ENCODE measurements at regions not wholly inside any gene's neighbourhood (a gene's known extent, or its start where the extent isn't known, plus 50 kb on each side); places are given as distances from the start of the nearest gene placed in this dataset.

- POLR2A ChIA-PET = no interaction called here
- Histone ChIP-seq H3K27ac (ENCODE audit: low read depth, low read length) (no peak overlapping the region), H3K27me3 (ENCODE audit: control insufficient read depth, insufficient read depth, low read length) (no peaks in the 10 kb centered on the region), H3K9me3 (ENCODE audit: control insufficient read depth, insufficient read depth, low read length) (no peaks in the 10 kb centered on the region), H3K4me3 (ENCODE audit: low read depth, low read length) (no peak overlapping the region)
- no peak for DNase-seq (ENCODE audit: low read depth, low spot score)
- CTCF ChIA-PET = no interaction called here
- no peak for TF ChIP-seq CTCF (IDR thresholded peaks at IDR 0.05; ENCODE audit: low read depth, low read length)
Observed at GRCh38 chr4:138599965-138600364, 357.8 kb upstream of the SLC7A11 start.

- POLR2A ChIA-PET = no interaction called here
Observed at GRCh38 chr4:138598226-138598625, 356.1 kb upstream of the SLC7A11 start.

GRCh38 chr4:138596896-138597295 is 354.7 kb upstream of the SLC7A11 start:
- CTCF ChIA-PET = interaction anchor here (0.7 kb wide), 1 partner anchor 274 kb away, joined by 3 read pairs; no protein-coding TSS in a partner anchor
- Histone ChIP-seq H3K4me3 (ENCODE audit: low read depth, low read length) (no peak overlapping the region), H3K27ac (ENCODE audit: low read depth, low read length) (no peak overlapping the region), H3K27me3 (ENCODE audit: control insufficient read depth, insufficient read depth, low read length) (no peaks in the 10 kb centered on the region), H3K9me3 (ENCODE audit: control insufficient read depth, insufficient read depth, low read length) (no peaks in the 10 kb centered on the region)
- POLR2A ChIA-PET = no interaction called here
- TF ChIP-seq CTCF (IDR thresholded peaks at IDR 0.05; ENCODE audit: low read depth, low read length) = no peak
- no peak for DNase-seq (ENCODE audit: low read depth, low spot score)

More at GRCh38 chr4:138598226-138598625, 356.1 kb upstream of the SLC7A11 start:
- no peaks in the 10 kb centered on the region for H3K9me3 ChIP-seq (ENCODE audit: control insufficient read depth, insufficient read depth, low read length)
- CTCF ChIA-PET = no interaction called here
- no peak overlapping the region for H3K27ac ChIP-seq (ENCODE audit: low read depth, low read length)
- no peak for TF ChIP-seq CTCF (IDR thresholded peaks at IDR 0.05; ENCODE audit: low read depth, low read length)
- no peak for DNase-seq (ENCODE audit: low read depth, low spot score)
- H3K4me3 ChIP-seq (ENCODE audit: low read depth, low read length) = no peak overlapping the region
- no peaks in the 10 kb centered on the region for H3K27me3 ChIP-seq (ENCODE audit: control insufficient read depth, insufficient read depth, low read length)

- Histone ChIP-seq H3K27ac (ENCODE audit: low read depth, low read length) (no peak overlapping the region), H3K4me3 (ENCODE audit: low read depth, low read length) (no peak overlapping the region), H3K27me3 (ENCODE audit: control insufficient read depth, insufficient read depth, low read length) (no peaks in the 10 kb centered on the region), H3K9me3 (ENCODE audit: control insufficient read depth, insufficient read depth, low read length) (no peaks in the 10 kb centered on the region)
- CTCF ChIA-PET = interaction anchor here (0.5 kb wide), 1 partner anchor 325 kb away, joined by 8 read pairs; no protein-coding TSS in a partner anchor
- POLR2A ChIA-PET = no interaction called here
- no peak for TF ChIP-seq CTCF (IDR thresholded peaks at IDR 0.05; ENCODE audit: low read depth, low read length)
- DNase-seq (ENCODE audit: low read depth, low spot score) = no peak
Observed at GRCh38 chr4:138595731-138596460, 353.7 kb upstream of the SLC7A11 start.

- ChIA-PET CTCF (interaction anchor here (0.5 kb wide), 1 partner anchor 326 kb away, joined by 8 read pairs; no protein-coding TSS in a partner anchor), POLR2A (no interaction called here)
- no peak for TF ChIP-seq CTCF (IDR thresholded peaks at IDR 0.05; ENCODE audit: low read depth, low read length)
- Histone ChIP-seq H3K27ac (ENCODE audit: low read depth, low read length) (no peak overlapping the region), H3K9me3 (ENCODE audit: control insufficient read depth, insufficient read depth, low read length) (no peaks in the 10 kb centered on the region), H3K4me3 (ENCODE audit: low read depth, low read length) (no peak overlapping the region), H3K27me3 (ENCODE audit: control insufficient read depth, insufficient read depth, low read length) (no peaks in the 10 kb centered on the region)
- DNase-seq (ENCODE audit: low read depth, low spot score) = no peak
Observed at GRCh38 chr4:138595171-138595570, 353.0 kb upstream of the SLC7A11 start.
